ENCODE measurements at regions not wholly inside any gene's neighbourhood (a gene's known extent, or its start where the extent isn't known, plus 50 kb on each side); places are given as distances from the start of the nearest gene placed in this dataset.

- FAIRE-seq (no peak), ATAC-seq (no peak), DNase-seq (ENCODE audit: low spot score) (no peak)
- H3K4me1 ChIP-seq (ENCODE audit: insufficient read depth, low read length): no peaks in the 10 kb centered on the region
- POLR2A ChIA-PET: no interaction called here
- no peak overlapping the region for H3K9ac ChIP-seq (ENCODE audit: insufficient read depth, low read depth, low read length)
- CTCF ChIA-PET (ENCODE audit: low intra/inter-chr PET ratio, low total read pairs): no interaction called here
- no peaks in the 10 kb centered on the region for H4K20me1 ChIP-seq (ENCODE audit: insufficient read depth, low read length)
- no peaks in the 10 kb centered on the region for H3K36me3 ChIP-seq (replicated peaks in 1 of 2; ENCODE audit: control insufficient read depth in 1 of 2, insufficient read depth in 2 of 2, low read length in 2 of 2)
- no peak overlapping the region for H2AFZ ChIP-seq (ENCODE audit: low read length)
- no peak overlapping the region for H3K4me2 ChIP-seq (ENCODE audit: low read depth, low read length)
- H3K27me3 ChIP-seq (ENCODE audit: control insufficient read depth in 1 of 2, insufficient read depth in 2 of 2, low read length in 2 of 2): no peaks in the 10 kb centered on the region
- TF ChIP-seq KAT7 (CRISPR knock-in tag; IDR thresholded peaks at IDR 0.05; ENCODE audit: borderline replicate concordance) (no peak), TRIM22 (IDR thresholded peaks at IDR 0.05) (no peak), ASH2L (IDR thresholded peaks at IDR 0.05; ENCODE audit: insufficient read length, low read depth, low read length) (no peak), ZNF747 (CRISPR knock-in tag; IDR thresholded peaks at IDR 0.05; ENCODE audit: borderline replicate concordance) (no peak), ZNF18 (CRISPR knock-in tag; IDR thresholded peaks at IDR 0.05; ENCODE audit: insufficient replicate concordance) (no peak), RELA (CRISPR knock-in tag; IDR thresholded peaks at IDR 0.05) (no peak), MEIS2 (CRISPR knock-in tag; IDR thresholded peaks at IDR 0.05) (no peak), ZNF800 (CRISPR knock-in tag; IDR thresholded peaks at IDR 0.05) (no peak), CEBPB (IDR thresholded peaks at IDR 0.05; ENCODE audit: borderline replicate concordance, low read depth, low read length) (no peak), ZFY (CRISPR knock-in tag; IDR thresholded peaks at IDR 0.05) (no peak), ZBTB7B (CRISPR knock-in tag; IDR thresholded peaks at IDR 0.05) (no peak), ZFP36 (IDR thresholded peaks at IDR 0.05; ENCODE audit: borderline replicate concordance, low read depth, low read length, partially characterized antibody) (no peak), ZNF282 (IDR thresholded peaks at IDR 0.05; ENCODE audit: partially characterized antibody) (no peak)
- TF ChIP-seq, protein P1, sequence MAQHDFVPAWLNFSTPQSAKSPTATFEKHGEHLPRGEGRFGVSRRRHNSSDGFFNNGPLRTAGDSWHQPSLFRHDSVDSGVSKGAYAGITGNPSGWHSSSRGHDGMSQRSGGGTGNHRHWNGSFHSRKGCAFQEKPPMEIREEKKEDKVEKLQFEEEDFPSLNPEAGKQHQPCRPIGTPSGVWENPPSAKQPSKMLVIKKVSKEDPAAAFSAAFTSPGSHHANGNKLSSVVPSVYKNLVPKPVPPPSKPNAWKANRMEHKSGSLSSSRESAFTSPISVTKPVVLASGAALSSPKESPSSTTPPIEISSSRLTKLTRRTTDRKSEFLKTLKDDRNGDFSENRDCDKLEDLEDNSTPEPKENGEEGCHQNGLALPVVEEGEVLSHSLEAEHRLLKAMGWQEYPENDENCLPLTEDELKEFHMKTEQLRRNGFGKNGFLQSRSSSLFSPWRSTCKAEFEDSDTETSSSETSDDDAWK (CRISPR knock-in tag; IDR thresholded peaks at IDR 0.05): no peak
- TF ChIP-seq, protein P2, sequence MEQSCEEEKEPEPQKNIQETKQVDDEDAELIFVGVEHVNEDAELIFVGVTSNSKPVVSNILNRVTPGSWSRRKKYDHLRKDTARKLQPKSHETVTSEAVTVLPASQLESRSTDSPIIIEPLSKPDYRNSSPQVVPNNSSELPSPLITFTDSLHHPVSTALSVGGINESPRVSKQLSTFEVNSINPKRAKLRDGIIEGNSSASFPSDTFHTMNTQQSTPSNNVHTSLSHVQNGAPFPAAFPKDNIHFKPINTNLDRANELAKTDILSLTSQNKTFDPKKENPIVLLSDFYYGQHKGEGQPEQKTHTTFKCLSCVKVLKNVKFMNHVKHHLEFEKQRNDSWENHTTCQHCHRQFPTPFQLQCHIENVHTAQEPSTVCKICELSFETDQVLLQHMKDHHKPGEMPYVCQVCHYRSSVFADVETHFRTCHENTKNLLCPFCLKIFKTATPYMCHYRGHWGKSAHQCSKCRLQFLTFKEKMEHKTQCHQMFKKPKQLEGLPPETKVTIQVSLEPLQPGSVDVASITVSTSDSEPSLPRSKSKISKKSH (CRISPR knock-in tag; IDR thresholded peaks at IDR 0.05; ENCODE audit: borderline replicate concordance): no peak
- TF ChIP-seq, protein P3, sequence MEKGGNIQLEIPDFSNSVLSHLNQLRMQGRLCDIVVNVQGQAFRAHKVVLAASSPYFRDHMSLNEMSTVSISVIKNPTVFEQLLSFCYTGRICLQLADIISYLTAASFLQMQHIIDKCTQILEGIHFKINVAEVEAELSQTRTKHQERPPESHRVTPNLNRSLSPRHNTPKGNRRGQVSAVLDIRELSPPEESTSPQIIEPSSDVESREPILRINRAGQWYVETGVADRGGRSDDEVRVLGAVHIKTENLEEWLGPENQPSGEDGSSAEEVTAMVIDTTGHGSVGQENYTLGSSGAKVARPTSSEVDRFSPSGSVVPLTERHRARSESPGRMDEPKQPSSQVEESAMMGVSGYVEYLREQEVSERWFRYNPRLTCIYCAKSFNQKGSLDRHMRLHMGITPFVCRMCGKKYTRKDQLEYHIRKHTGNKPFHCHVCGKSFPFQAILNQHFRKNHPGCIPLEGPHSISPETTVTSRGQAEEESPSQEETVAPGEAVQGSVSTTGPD (CRISPR knock-in tag; IDR thresholded peaks at IDR 0.05): no peak
- H3K79me2 ChIP-seq (ENCODE audit: insufficient read depth, low read length): no peaks in the 10 kb centered on the region
- in situ Hi-C loops (cut with HindIII; ENCODE audit: extremely low pct_ligation_motif_present, low pct_unique_long_range_greater_than_20kb): no loop called here
- no peaks in the 10 kb centered on the region for H3K9me3 ChIP-seq (ENCODE audit: low read length)
- no peak overlapping the region for H3K27ac ChIP-seq (ENCODE audit: extremely low read length, insufficient read depth, low read length)
- no TSS peak for BruUV-seq (replicated peaks)
- no peak overlapping the region for H3K4me3 ChIP-seq (replicated peaks in 1 of 3; ENCODE audit: insufficient read depth in 1 of 3, low read depth in 2 of 3, low read length in 3 of 3)
- intact Hi-C loops (cut with micrococcal nuclease; ENCODE audit: unreplicated experiment): no loop called here
Observed at GRCh38 chr3:90102146-90102545, 994.7 kb downstream of the EPHA3 start.

Measured in HepG2 (cell line).